ENCODE measurements at regions not wholly inside any gene's neighbourhood (a gene's known extent, or its start where the extent isn't known, plus 50 kb on each side); places are given as distances from the start of the nearest gene placed in this dataset.
"Not testable (repeated sequence)": the region's sequence is repeated elsewhere in the genome, so short reads cannot be mapped to it uniquely, and the experiment has no call there.

DNA sequence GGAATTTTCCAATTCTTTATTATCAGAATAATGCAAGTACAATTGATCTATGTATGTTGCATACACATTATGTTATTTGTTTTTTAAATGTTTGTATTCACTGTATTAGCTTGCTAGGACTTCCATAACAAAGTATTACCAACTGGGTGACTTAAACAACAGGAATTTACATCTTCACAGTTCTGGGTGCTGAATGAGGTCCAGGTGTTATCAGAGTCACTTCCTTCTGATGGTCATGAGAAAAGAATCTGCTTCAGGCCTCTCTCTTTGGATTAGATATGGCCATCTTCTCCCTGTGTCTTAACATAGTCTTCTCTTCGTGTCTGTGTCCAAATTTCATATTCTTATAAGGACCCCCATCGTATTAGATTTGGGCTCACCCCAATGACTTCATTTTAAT, 229.1 kb upstream of the TRPC7 start:
- H3K36me3 Mint-ChIP-seq (ENCODE audit: low read depth, unreplicated experiment): peaks cover 3% of the 10 kb centered on the region
- peaks cover 4% of the 10 kb centered on the region for H3K9me3 Mint-ChIP-seq (ENCODE audit: unreplicated experiment)
- H3K4me3 Mint-ChIP-seq (ENCODE audit: unreplicated experiment): no peak overlapping the region
- H3K27me3 Mint-ChIP-seq (ENCODE audit: unreplicated experiment): no peaks in the 10 kb centered on the region
- TF ChIP-seq, protein P1, sequence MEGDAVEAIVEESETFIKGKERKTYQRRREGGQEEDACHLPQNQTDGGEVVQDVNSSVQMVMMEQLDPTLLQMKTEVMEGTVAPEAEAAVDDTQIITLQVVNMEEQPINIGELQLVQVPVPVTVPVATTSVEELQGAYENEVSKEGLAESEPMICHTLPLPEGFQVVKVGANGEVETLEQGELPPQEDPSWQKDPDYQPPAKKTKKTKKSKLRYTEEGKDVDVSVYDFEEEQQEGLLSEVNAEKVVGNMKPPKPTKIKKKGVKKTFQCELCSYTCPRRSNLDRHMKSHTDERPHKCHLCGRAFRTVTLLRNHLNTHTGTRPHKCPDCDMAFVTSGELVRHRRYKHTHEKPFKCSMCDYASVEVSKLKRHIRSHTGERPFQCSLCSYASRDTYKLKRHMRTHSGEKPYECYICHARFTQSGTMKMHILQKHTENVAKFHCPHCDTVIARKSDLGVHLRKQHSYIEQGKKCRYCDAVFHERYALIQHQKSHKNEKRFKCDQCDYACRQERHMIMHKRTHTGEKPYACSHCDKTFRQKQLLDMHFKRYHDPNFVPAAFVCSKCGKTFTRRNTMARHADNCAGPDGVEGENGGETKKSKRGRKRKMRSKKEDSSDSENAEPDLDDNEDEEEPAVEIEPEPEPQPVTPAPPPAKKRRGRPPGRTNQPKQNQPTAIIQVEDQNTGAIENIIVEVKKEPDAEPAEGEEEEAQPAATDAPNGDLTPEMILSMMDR (IDR thresholded peaks at IDR 0.05; ENCODE audit: unreplicated experiment): no peak
- no peak overlapping the region for H3K27ac Mint-ChIP-seq (ENCODE audit: unreplicated experiment)
- H3K4me1 Mint-ChIP-seq (ENCODE audit: unreplicated experiment): no peaks in the 10 kb centered on the region
- no peak for DNase-seq (ENCODE audit: low spot score)

DNA sequence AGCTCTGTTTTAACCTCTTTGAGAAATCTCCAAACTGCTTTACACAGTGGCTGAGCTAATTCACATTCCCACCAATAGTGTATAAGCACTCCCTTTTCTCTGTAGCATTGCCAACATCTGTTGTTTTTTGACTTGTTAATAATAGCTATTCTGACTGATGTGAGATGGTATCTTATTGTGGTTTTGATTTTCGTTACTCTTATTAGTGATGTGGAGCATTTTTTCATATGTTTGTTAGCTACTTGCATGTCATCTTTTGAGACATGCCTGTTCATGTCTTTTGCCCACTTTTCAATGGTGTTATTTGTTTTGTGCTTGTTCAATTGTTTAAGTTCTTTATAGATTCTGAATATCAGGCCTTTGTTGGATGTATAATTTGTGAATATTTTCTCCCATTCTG, 225.2 kb upstream of the TRPC7 start:
- H3K4me1 Mint-ChIP-seq (ENCODE audit: unreplicated experiment): no peaks in the 10 kb centered on the region

DNA sequence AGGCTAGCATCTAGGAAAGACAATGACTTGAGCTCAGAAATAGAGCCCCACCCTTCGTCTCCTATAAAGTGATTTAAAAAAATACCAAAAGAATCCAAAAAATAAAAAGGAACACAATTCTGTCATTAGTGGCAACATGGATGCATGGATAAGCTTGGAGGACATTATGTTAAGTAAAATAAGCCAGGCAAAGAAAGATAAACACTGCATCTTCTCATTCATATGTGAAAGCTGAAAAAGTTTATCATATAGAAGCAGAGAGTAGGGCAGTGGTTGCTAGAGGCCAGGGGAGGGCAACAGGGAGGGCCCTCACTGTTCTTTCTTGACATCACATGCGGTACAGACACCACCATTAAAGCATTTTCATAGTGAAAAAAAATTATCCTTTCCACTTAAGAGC, 220.9 kb upstream of the TRPC7 start:
- H3K27ac Mint-ChIP-seq (ENCODE audit: unreplicated experiment): no peak overlapping the region
- H3K4me1 Mint-ChIP-seq (ENCODE audit: unreplicated experiment): no peaks in the 10 kb centered on the region
- H3K4me3 Mint-ChIP-seq (ENCODE audit: unreplicated experiment): no peak overlapping the region
- DNase-seq (ENCODE audit: low spot score): no peak
- no peaks in the 10 kb centered on the region for H3K36me3 Mint-ChIP-seq (ENCODE audit: low read depth, unreplicated experiment)
- H3K9me3 Mint-ChIP-seq (ENCODE audit: unreplicated experiment): no peaks in the 10 kb centered on the region
- TF ChIP-seq, protein P1 (IDR thresholded peaks at IDR 0.05; ENCODE audit: unreplicated experiment): no peak
- H3K27me3 Mint-ChIP-seq (ENCODE audit: unreplicated experiment): no peaks in the 10 kb centered on the region

More for the DNA sequence above, 225.2 kb upstream of the TRPC7 start:
- no peak for DNase-seq (ENCODE audit: low spot score)
- Mint-ChIP-seq H3K9me3 (ENCODE audit: unreplicated experiment) (no peaks in the 10 kb centered on the region), H3K27me3 (ENCODE audit: unreplicated experiment) (no peaks in the 10 kb centered on the region), H3K4me3 (ENCODE audit: unreplicated experiment) (no peak overlapping the region), H3K36me3 (ENCODE audit: low read depth, unreplicated experiment) (no peaks in the 10 kb centered on the region), H3K27ac (ENCODE audit: unreplicated experiment) (no peak overlapping the region)
- TF ChIP-seq, protein P1 (IDR thresholded peaks at IDR 0.05; ENCODE audit: unreplicated experiment): no peak

DNA sequence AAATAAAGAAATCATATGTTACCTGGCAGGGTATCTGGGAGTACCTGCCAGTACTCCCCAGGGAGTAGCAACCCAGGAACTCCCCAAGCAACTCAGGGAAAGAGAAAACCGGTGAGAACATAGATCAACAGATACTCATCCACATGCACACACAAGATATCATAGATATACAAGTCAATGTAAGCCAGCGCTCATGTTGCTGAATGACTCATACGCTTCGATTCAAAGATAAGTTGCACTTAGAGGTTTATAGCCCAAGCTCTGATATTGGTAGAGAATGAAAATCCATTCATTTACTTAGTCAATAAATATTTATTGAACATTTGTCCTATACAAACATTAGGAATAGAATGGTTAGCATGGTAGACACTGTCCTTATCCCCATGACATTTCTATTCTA, 219.1 kb upstream of the TRPC7 start:
- Mint-ChIP-seq H3K27ac (ENCODE audit: unreplicated experiment) (no peak overlapping the region), H3K9me3 (ENCODE audit: unreplicated experiment) (no peaks in the 10 kb centered on the region), H3K4me3 (ENCODE audit: unreplicated experiment) (no peak overlapping the region), H3K27me3 (ENCODE audit: unreplicated experiment) (no peaks in the 10 kb centered on the region), H3K4me1 (ENCODE audit: unreplicated experiment) (no peaks in the 10 kb centered on the region), H3K36me3 (ENCODE audit: low read depth, unreplicated experiment) (no peaks in the 10 kb centered on the region)
- no peak for DNase-seq (ENCODE audit: low spot score)
- TF ChIP-seq, protein P1 (IDR thresholded peaks at IDR 0.05; ENCODE audit: unreplicated experiment): no peak

DNA sequence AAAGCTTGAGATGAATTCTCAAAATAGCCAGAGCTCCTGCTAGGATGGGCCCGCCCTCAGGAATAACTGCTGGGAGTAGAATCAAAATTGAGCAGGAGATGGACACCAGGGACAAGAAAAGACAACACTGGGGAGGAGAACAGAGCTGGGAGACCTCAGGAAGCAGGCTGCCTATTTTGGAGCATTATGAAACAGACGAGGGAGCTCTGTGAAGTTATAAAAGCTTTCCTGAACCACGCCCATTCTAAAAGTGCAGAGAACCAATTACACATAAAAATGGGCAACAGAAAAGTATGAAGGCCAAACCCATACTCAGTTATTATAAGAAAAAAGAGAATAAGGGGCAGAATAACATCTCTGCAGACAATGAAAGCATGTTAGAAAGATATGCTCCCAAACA, 213.9 kb upstream of the TRPC7 start:
- no peaks in the 10 kb centered on the region for H3K36me3 Mint-ChIP-seq (ENCODE audit: low read depth, unreplicated experiment)
- no peak for DNase-seq (ENCODE audit: low spot score)
- H3K27ac Mint-ChIP-seq (ENCODE audit: unreplicated experiment): no peak overlapping the region
- no peak overlapping the region for H3K4me3 Mint-ChIP-seq (ENCODE audit: unreplicated experiment)
- TF ChIP-seq, protein P1 (IDR thresholded peaks at IDR 0.05; ENCODE audit: unreplicated experiment): no peak
- H3K9me3 Mint-ChIP-seq (ENCODE audit: unreplicated experiment): no peaks in the 10 kb centered on the region
- no peaks in the 10 kb centered on the region for H3K4me1 Mint-ChIP-seq (ENCODE audit: unreplicated experiment)
- H3K27me3 Mint-ChIP-seq (ENCODE audit: unreplicated experiment): no peaks in the 10 kb centered on the region

DNA sequence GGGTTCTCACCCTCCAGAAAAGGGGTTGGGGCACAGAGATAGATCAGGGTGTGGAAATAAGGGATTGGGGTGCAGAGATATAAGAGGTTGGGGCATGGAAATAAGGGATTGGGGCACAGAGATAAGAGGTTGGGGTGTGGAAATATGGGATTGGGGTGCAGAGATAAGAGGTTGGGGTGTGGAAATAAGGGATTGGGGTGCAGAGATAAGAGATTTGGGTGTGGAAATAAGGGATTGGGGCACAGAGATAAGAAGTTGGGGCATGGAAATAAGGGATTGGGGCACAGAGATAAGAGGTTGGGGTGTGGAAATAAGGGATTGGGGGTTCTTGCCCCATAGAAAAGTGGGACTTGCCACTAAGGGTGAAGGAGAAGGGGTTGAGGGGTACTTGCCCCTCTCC, 204.5 kb upstream of the TRPC7 start:
- H3K36me3 Mint-ChIP-seq (ENCODE audit: low read depth, unreplicated experiment); H3K27me3 Mint-ChIP-seq (ENCODE audit: unreplicated experiment); H3K27ac Mint-ChIP-seq (ENCODE audit: unreplicated experiment); H3K9me3 Mint-ChIP-seq (ENCODE audit: unreplicated experiment); DNase-seq (ENCODE audit: low spot score); H3K4me3 Mint-ChIP-seq (ENCODE audit: unreplicated experiment): not testable (repeated sequence)
- H3K4me1 Mint-ChIP-seq (ENCODE audit: unreplicated experiment): peaks cover 18% of the 10 kb centered on the region

DNA sequence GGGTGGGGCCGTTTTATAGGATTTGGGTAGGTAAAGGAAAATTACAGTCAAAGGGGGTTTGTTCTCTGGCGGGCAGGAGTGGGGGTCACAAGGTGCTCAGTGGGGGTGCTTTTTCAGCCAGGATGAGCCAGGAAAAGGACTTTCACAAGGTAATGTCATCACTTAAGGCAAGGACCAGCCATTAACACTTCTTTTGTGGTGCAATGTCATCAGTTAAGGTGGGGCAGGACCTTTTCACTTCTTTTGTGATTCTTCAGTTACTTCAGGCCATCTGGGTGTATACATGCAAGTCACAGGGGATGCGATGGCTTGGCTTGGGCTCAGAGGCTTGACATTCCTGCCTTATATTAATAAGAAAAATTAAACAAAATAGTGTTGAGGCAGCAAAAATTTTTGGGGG, 200.1 kb upstream of the TRPC7 start:
- not testable (repeated sequence) for H3K4me3 Mint-ChIP-seq (ENCODE audit: unreplicated experiment); DNase-seq (ENCODE audit: low spot score); H3K27me3 Mint-ChIP-seq (ENCODE audit: unreplicated experiment); H3K36me3 Mint-ChIP-seq (ENCODE audit: low read depth, unreplicated experiment); H3K27ac Mint-ChIP-seq (ENCODE audit: unreplicated experiment); H3K9me3 Mint-ChIP-seq (ENCODE audit: unreplicated experiment)
- H3K4me1 Mint-ChIP-seq (ENCODE audit: unreplicated experiment): peaks cover 27% of the 10 kb centered on the region

DNA sequence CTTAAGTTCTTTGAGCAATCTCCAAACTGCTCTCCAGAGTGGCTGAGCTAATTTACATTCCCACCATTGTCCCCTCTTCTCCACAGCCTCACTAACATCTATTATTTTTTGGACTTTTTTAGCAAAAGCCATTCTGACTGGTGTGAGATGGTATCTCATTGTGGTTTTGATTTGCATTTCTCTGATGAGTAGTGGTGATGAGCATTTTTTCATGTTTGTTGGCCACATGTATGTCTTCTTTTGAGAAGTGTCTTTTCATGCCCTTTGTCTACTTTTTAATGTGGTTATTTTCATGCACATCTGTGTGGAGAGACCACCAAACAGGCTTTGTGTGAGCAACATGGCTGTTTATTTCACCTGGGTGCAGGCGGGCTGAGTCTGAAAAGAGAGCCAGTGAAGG, 199.7 kb upstream of the TRPC7 start:
- not testable (repeated sequence) for H3K4me3 Mint-ChIP-seq (ENCODE audit: unreplicated experiment); H3K27ac Mint-ChIP-seq (ENCODE audit: unreplicated experiment); H3K36me3 Mint-ChIP-seq (ENCODE audit: low read depth, unreplicated experiment); H3K9me3 Mint-ChIP-seq (ENCODE audit: unreplicated experiment); DNase-seq (ENCODE audit: low spot score); H3K27me3 Mint-ChIP-seq (ENCODE audit: unreplicated experiment)
- H3K4me1 Mint-ChIP-seq (ENCODE audit: unreplicated experiment): peaks cover 27% of the 10 kb centered on the region
